ENCODE measurements at regions not wholly inside any gene's neighbourhood (a gene's known extent, or its start where the extent isn't known, plus 50 kb on each side); places are given as distances from the start of the nearest gene placed in this dataset.
"Not testable (repeated sequence)": the region's sequence is repeated elsewhere in the genome, so short reads cannot be mapped to it uniquely, and the experiment has no call there.

GRCh38 chrX:101823236-101823635 is 108.6 kb downstream of the ZMAT1 start:
- H3K27ac ChIP-seq, result no peak overlapping the region
- no peak for DNase-seq (ENCODE audit: low spot score in 2 of 2)
- H3K9me3 ChIP-seq, result no peaks in the 10 kb centered on the region
- no peak for TF ChIP-seq POLR2A (IDR thresholded peaks at IDR 0.05)
- TF ChIP-seq EP300 (IDR thresholded peaks at IDR 0.05), result no peak
- TF ChIP-seq CTCF (IDR thresholded peaks at IDR 0.05), result no peak
- TF ChIP-seq POLR2AphosphoS5 (IDR thresholded peaks at IDR 0.05), result no peak
- WGBS, result 88% methylated on average over 1 of the region's 2 CpGs
- no peaks in the 10 kb centered on the region for H3K27me3 ChIP-seq
- H3K4me1 ChIP-seq, result no peaks in the 10 kb centered on the region
- no peak overlapping the region for H3K4me3 ChIP-seq
- no peaks in the 10 kb centered on the region for H3K36me3 ChIP-seq

- 95% methylated on average over 1 of the region's 1 CpG for WGBS
- not testable (repeated sequence) for H3K27me3 ChIP-seq; DNase-seq (ENCODE audit: low spot score in 2 of 2); H3K36me3 ChIP-seq; H3K27ac ChIP-seq; H3K4me1 ChIP-seq; H3K9me3 ChIP-seq; H3K4me3 ChIP-seq
Measured at GRCh38 chrX:101817739-101818138, 114.1 kb downstream of the ZMAT1 start.

GRCh38 chrX:101813200-101813599 is 118.6 kb downstream of the ZMAT1 start:
- DNase-seq (ENCODE audit: low spot score in 2 of 2), result no peak
- no peaks in the 10 kb centered on the region for H3K36me3 ChIP-seq
- H3K27me3 ChIP-seq, result no peaks in the 10 kb centered on the region
- H3K9me3 ChIP-seq, result no peaks in the 10 kb centered on the region
- WGBS, result 100% methylated on average over 1 of the region's 6 CpGs
- no peak overlapping the region for H3K4me3 ChIP-seq
- no peak for TF ChIP-seq POLR2A (IDR thresholded peaks at IDR 0.05)
- no peak for TF ChIP-seq EP300 (IDR thresholded peaks at IDR 0.05)
- no peak for TF ChIP-seq POLR2AphosphoS5 (IDR thresholded peaks at IDR 0.05)
- TF ChIP-seq CTCF (IDR thresholded peaks at IDR 0.05), result no peak
- H3K27ac ChIP-seq, result no peak overlapping the region
- H3K4me1 ChIP-seq, result no peaks in the 10 kb centered on the region

- 26% methylated on average over 2 of the region's 2 CpGs for WGBS
- H3K4me3 ChIP-seq, result no peak overlapping the region
- no peaks in the 10 kb centered on the region for H3K4me1 ChIP-seq
- no peaks in the 10 kb centered on the region for H3K9me3 ChIP-seq
- H3K27ac ChIP-seq, result no peak overlapping the region
- TF ChIP-seq CTCF (IDR thresholded peaks at IDR 0.05) (peak; percentile 14 to 38), POLR2A (IDR thresholded peaks at IDR 0.05) (no peak)
- no peak for DNase-seq (ENCODE audit: low spot score in 2 of 2)
- no peaks in the 10 kb centered on the region for H3K27me3 ChIP-seq
- H3K36me3 ChIP-seq, result no peaks in the 10 kb centered on the region
Measured at GRCh38 chrX:101803451-101803850, 128.4 kb downstream of the ZMAT1 start.

DNA sequence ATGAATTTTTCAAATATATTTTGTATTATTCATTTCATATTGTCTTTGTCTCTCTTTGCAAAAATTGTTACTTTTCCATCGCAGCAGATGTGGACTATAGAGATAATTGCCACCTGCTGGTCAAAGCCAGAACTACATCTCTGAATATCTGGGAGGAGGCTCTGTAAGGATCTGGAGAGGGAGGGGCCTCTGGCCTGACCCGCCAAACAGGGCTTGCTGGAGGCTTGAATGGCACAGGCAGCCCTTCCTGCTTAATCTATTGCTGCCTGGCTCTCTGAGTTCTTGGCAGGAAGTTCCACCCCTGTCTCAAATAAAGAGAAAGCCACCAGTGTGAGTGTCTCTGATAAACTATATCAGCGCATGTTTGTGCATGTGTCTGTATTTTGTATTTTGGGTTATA is 132.4 kb downstream of the ZMAT1 start:
- H3K4me1 ChIP-seq, result no peaks in the 10 kb centered on the region
- peak overlapping the region; percentile 14 for H3K4me3 ChIP-seq
- H3K36me3 ChIP-seq, result no peaks in the 10 kb centered on the region
- peak; percentile 75 to 82 for DNase-seq (ENCODE audit: low spot score in 2 of 2)
- no peaks in the 10 kb centered on the region for H3K9me3 ChIP-seq
- H3K27ac ChIP-seq, result no peak overlapping the region
- TF ChIP-seq POLR2AphosphoS5 (IDR thresholded peaks at IDR 0.05), result no peak
- no peak for TF ChIP-seq POLR2A (IDR thresholded peaks at IDR 0.05)
- no peak for TF ChIP-seq EP300 (IDR thresholded peaks at IDR 0.05)
- TF ChIP-seq CTCF (IDR thresholded peaks at IDR 0.05), result peak; percentile 61 to 72
- 16% methylated on average over 3 of the region's 3 CpGs for WGBS
- H3K27me3 ChIP-seq, result no peaks in the 10 kb centered on the region

GRCh38 chrX:101787934-101788333 is 128.3 kb upstream of the ARMCX2 start:
- TF ChIP-seq CTCF (IDR thresholded peaks at IDR 0.05) (no peak), EP300 (IDR thresholded peaks at IDR 0.05) (no peak), POLR2AphosphoS5 (IDR thresholded peaks at IDR 0.05) (no peak), POLR2A (IDR thresholded peaks at IDR 0.05) (no peak)
- 100% methylated on average over 1 of the region's 1 CpG for WGBS

More at GRCh38 chrX:101787934-101788333, 128.3 kb upstream of the ARMCX2 start:
- no peak overlapping the region for H3K4me3 ChIP-seq
- no peaks in the 10 kb centered on the region for H3K9me3 ChIP-seq
- no peak overlapping the region for H3K27ac ChIP-seq
- DNase-seq (ENCODE audit: low spot score in 2 of 2), result no peak
- H3K4me1 ChIP-seq, result no peaks in the 10 kb centered on the region
- no peaks in the 10 kb centered on the region for H3K27me3 ChIP-seq
- no peaks in the 10 kb centered on the region for H3K36me3 ChIP-seq

Data from suprapubic skin (tissue), 4 donors.